Testis (tissue), 2 donors: ENCODE measurements at regions not wholly inside any gene's neighbourhood (a gene's known extent, or its start where the extent isn't known, plus 50 kb on each side); places are given as distances from the start of the nearest gene placed in this dataset.

Experiments
- POLR2A ChIP-seq: fragments of 450-650 bp; IDR thresholded peaks from one replicate; pipeline ENCODE4 v1.6.1; 2017; ENCODE audit warnings: antibody characterized with exemption, mild to moderate bottlenecking, moderate library complexity
- TF ChIP-seq, protein P1 (sequence below), 3 experiments: fragments of 450-650 bp in 2 of 3; fragments of 200-600 bp in 1 of 3; sonication (generic) in 1 of 3; IDR thresholded peaks; one replicate each; pipeline ENCODE4 v1.5.1; 2016 to 2019; ENCODE audit warnings: antibody characterized with exemption in 3 of 3, mild to moderate bottlenecking in 2 of 3, moderate library complexity in 1 of 3

DNA sequence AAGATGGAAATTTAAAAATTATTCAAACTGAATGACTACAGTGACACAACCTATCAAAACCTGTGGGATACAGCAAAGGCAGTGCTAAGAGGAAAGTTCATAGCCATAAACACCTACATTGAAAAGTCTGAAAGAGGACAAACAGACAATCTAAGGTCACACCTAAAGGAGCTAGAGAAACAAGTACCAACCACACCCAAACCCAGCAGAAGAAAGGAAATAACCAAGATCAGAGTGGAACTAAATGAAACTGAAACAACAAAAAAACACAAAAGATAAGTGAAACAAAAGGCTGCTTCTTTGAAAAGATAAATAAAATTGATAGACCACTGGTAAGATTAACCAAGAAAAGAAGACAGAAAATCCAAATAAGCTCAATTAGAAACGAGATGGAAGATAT is 247.2 kb upstream of the ZNF804A start:
- no peak for TF ChIP-seq POLR2A
- TF ChIP-seq, protein P1, sequence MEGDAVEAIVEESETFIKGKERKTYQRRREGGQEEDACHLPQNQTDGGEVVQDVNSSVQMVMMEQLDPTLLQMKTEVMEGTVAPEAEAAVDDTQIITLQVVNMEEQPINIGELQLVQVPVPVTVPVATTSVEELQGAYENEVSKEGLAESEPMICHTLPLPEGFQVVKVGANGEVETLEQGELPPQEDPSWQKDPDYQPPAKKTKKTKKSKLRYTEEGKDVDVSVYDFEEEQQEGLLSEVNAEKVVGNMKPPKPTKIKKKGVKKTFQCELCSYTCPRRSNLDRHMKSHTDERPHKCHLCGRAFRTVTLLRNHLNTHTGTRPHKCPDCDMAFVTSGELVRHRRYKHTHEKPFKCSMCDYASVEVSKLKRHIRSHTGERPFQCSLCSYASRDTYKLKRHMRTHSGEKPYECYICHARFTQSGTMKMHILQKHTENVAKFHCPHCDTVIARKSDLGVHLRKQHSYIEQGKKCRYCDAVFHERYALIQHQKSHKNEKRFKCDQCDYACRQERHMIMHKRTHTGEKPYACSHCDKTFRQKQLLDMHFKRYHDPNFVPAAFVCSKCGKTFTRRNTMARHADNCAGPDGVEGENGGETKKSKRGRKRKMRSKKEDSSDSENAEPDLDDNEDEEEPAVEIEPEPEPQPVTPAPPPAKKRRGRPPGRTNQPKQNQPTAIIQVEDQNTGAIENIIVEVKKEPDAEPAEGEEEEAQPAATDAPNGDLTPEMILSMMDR (IDR thresholded peaks at IDR 0.05): no peak
